ENCODE measurements at regions not wholly inside any gene's neighbourhood (a gene's known extent, or its start where the extent isn't known, plus 50 kb on each side); places are given as distances from the start of the nearest gene placed in this dataset.

DNA sequence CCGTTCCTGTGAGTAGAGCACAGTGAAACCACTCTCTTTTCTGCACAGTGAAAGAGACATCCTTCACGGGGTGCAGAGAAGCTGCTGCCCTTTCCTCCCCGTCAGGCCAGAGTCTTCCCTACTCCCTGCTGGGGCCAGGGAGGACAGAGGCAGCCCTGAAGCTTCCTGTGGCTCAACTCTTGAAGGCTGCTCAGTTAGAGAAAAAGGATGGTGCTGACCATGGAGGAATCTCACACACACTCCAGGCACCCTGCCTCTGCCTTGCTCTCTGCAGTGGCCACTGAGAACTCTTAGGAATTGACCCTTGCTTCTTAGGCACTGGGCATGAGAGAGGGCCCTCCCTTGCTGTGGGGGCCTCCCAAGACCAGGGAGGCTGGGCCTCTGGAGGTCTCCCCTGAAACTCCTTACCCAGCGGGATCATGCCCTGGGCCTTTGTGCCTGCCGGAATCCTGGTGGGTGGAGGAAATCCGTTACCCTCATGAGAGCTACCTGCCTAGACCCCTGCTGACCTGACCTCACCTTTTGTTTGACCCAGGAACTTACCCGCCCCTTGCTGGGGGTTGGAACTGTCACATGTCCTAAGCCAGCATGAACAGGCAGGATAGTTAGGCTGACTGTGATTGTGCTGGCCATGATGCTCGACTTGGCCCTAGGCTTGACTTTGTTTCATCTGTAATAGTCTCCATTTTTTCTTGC, 65.0 kb upstream of the CD93 start:
- H3K36me3 Mint-ChIP-seq = peaks cover 0 to 4% (median 0%) of the 10 kb centered on the region in 5 donors
- H3K4me3 Mint-ChIP-seq = no peak overlapping the region
- intact Hi-C loops (cut with micrococcal nuclease) = loop anchor here in 1 of 2 donors (10.0 kb wide), 1 partner anchor 66 kb away; the partner anchor contains the start of gene CD93
- Histone ChIP-seq H3K27ac (ENCODE audit: low read depth, low read length) (no peak overlapping the region), H3K27me3 (ENCODE audit: control insufficient read depth in 2 of 2, insufficient read depth in 2 of 2, low read length in 2 of 2) (no peaks in the 10 kb centered on the region), H3K4me3 (ENCODE audit: low read length) (no peak overlapping the region), H3K9me3 (ENCODE audit: control insufficient read depth in 2 of 3, low read length in 3 of 3) (no peaks in the 10 kb centered on the region), H3K4me1 (ENCODE audit: control insufficient read depth in 2 of 2, insufficient read depth in 2 of 2, low read length in 2 of 2) (no peaks in the 10 kb centered on the region), H3K36me3 (ENCODE audit: control insufficient read depth in 2 of 3, insufficient read depth in 3 of 3, low read length in 3 of 3) (no peaks in the 10 kb centered on the region)
- H3K4me1 Mint-ChIP-seq = peaks cover 0 to 65% (median 4%) of the 10 kb centered on the region in 7 donors
- ATAC-seq (no peak), DNase-seq (no peak)
- POLR2A ChIA-PET = no interaction called here
- peaks cover 0 to 1% (median 0%) of the 10 kb centered on the region in 11 donors for H3K9me3 Mint-ChIP-seq
- CTCF ChIA-PET = no interaction called here
- peaks cover 0 to 24% (median 0%) of the 10 kb centered on the region in 5 donors for H3K27me3 Mint-ChIP-seq
- H3K27ac Mint-ChIP-seq = no peak overlapping the region

DNA sequence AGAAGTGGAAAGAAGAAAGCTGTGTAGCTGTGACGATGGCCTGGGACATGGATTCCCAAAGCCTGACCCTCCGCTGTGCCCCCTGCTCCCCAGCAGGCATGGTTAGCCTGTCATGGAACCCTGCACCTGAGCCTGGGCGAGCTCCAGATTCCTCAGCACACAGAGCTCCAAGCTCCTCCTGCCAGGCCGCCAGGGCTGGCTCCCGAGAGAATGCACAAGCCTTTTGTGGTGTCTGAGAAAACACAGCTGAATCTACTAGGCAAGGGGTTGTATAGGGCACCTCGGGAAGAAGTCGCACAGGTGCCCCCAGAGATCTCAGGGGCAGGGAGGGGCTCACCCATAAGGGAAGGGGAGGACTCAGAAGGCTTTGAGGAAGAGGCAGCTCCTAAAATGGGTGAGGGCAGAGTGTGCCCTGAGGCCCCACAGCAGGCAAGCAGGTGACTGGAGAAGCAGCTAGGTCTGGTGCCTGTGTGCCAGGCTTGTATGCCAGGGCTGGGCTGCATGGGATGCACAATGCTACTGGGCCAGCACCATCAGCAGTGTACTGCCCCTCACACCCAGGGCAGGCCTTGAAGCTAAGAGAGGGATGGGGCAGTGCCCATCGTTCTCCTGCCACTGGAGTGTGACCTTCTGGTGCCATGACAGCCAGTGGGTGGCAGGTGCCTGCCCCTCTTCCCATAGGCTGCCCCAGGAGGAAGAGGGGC, 64.3 kb upstream of the CD93 start:
- Histone ChIP-seq H3K27me3 (ENCODE audit: control insufficient read depth in 2 of 2, insufficient read depth in 2 of 2, low read length in 2 of 2) (no peaks in the 10 kb centered on the region), H3K9me3 (ENCODE audit: control insufficient read depth in 2 of 3, low read length in 3 of 3) (no peaks in the 10 kb centered on the region), H3K27ac (ENCODE audit: low read depth, low read length) (no peak overlapping the region), H3K4me3 (ENCODE audit: low read length) (no peak overlapping the region), H3K4me1 (ENCODE audit: control insufficient read depth in 2 of 2, insufficient read depth in 2 of 2, low read length in 2 of 2) (no peaks in the 10 kb centered on the region), H3K36me3 (ENCODE audit: control insufficient read depth in 2 of 3, insufficient read depth in 3 of 3, low read length in 3 of 3) (no peaks in the 10 kb centered on the region)
- peaks cover 0 to 1% (median 0%) of the 10 kb centered on the region in 11 donors for H3K9me3 Mint-ChIP-seq
- H3K36me3 Mint-ChIP-seq = peaks cover 0 to 4% (median 0%) of the 10 kb centered on the region in 5 donors
- POLR2A ChIA-PET = no interaction called here
- no peak overlapping the region for H3K4me3 Mint-ChIP-seq
- CTCF ChIA-PET = no interaction called here
- H3K27ac Mint-ChIP-seq = no peak overlapping the region
- H3K27me3 Mint-ChIP-seq = peaks cover 0 to 24% (median 0%) of the 10 kb centered on the region in 5 donors
- intact Hi-C loops (cut with micrococcal nuclease) = loop anchor here in 1 of 2 donors (10.0 kb wide), 1 partner anchor 66 kb away; the partner anchor contains the start of gene CD93
- no peak for ATAC-seq
- H3K4me1 Mint-ChIP-seq = peaks cover 0 to 63% (median 4%) of the 10 kb centered on the region in 7 donors
- DNase-seq = no peak

DNA sequence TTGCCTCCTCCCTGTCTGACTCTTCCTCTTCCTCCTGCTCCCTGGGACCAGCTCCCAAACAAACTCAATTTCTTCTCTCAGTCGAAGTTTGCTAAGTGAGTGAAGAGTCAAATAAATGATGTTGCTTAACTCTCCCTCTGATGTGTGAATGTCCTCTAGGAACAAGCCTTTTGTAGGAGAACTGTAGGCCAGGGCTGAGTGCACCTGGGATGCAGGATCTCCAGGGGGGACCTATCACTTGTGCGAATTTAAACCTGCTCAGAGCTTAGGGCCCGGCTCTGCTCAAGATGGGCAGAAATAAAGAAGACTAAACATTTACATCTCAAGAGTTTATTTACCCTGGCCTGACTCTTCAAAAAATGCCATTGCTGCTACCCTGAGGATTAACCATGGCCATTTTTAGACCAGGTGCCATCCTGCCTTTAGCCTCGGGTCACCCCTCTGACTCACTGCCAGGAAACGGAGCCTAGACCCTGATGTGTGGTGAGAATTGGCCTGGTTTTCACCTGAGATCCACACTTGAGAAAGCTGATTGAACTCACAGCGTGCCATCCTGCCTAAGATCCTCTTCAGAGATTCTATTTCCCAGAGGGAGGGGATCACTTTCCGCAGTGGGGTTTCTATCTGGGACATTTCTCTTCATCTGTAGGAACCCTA, 63.6 kb upstream of the CD93 start:
- Histone ChIP-seq H3K27me3 (ENCODE audit: control insufficient read depth in 2 of 2, insufficient read depth in 2 of 2, low read length in 2 of 2) (no peaks in the 10 kb centered on the region), H3K27ac (ENCODE audit: low read depth, low read length) (no peak overlapping the region), H3K36me3 (ENCODE audit: control insufficient read depth in 2 of 3, insufficient read depth in 3 of 3, low read length in 3 of 3) (no peaks in the 10 kb centered on the region), H3K4me3 (ENCODE audit: low read length) (no peak overlapping the region), H3K4me1 (ENCODE audit: control insufficient read depth in 2 of 2, insufficient read depth in 2 of 2, low read length in 2 of 2) (no peaks in the 10 kb centered on the region), H3K9me3 (ENCODE audit: control insufficient read depth in 2 of 3, low read length in 3 of 3) (no peaks in the 10 kb centered on the region)
- no peak overlapping the region for H3K4me3 Mint-ChIP-seq
- peaks cover 0 to 28% (median 3%) of the 10 kb centered on the region in 5 donors for H3K27me3 Mint-ChIP-seq
- H3K27ac Mint-ChIP-seq = peak overlapping the region in 1 of 9 donors; percentile 15
- H3K36me3 Mint-ChIP-seq = peaks cover 0 to 4% (median 0%) of the 10 kb centered on the region in 5 donors
- DNase-seq (no peak), ATAC-seq (no peak)
- CTCF ChIA-PET = no interaction called here
- intact Hi-C loops (cut with micrococcal nuclease) = loop anchor here in 1 of 2 donors (10.0 kb wide), 1 partner anchor 65 kb away; the partner anchor contains the start of gene CD93
- H3K9me3 Mint-ChIP-seq = peaks cover 0 to 1% (median 0%) of the 10 kb centered on the region in 11 donors
- POLR2A ChIA-PET = no interaction called here
- H3K4me1 Mint-ChIP-seq = peaks cover 0 to 62% (median 0%) of the 10 kb centered on the region in 7 donors

DNA sequence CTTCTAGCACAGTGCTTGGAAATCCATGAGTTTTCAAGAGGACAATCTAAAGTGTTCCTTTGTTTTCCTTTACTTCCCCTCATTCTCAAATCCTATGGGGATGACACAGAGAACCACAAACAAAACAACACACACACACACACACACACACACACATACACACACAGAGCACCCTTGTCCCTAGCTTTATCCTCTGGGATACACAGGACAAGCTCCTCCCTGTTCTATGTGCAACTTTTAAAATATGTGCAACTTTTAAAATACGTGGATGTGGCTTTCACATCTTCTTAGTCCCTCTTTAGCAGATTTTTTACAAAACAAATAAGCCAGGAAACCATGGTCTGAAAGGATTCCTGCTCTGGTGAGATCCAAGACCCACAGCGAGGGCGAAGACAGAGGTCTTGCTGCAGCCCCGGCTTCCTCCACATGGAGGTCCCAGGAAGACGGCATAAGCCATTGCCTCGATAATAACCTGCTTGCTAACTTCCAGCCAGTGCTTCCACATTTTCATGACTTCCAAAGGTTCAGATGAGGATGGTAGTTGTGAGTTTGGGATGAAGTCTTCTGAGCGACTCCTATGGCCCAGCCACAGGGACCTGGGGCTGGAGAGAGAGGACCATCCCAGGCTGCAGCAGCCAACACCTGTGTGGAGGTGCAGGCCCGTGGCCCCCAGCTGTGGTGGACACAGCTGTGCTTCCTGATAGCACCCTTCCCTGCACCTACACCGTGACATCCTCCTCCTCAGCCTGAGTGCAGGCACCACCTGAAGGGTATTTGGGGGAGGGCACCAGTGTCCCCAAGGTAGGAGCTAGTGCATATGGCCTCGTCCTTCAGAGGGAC, 62.8 kb upstream of the CD93 start:
- peaks cover 0 to 62% (median 0%) of the 10 kb centered on the region in 7 donors for H3K4me1 Mint-ChIP-seq
- intact Hi-C loops (cut with micrococcal nuclease) = no loop called here

DNA sequence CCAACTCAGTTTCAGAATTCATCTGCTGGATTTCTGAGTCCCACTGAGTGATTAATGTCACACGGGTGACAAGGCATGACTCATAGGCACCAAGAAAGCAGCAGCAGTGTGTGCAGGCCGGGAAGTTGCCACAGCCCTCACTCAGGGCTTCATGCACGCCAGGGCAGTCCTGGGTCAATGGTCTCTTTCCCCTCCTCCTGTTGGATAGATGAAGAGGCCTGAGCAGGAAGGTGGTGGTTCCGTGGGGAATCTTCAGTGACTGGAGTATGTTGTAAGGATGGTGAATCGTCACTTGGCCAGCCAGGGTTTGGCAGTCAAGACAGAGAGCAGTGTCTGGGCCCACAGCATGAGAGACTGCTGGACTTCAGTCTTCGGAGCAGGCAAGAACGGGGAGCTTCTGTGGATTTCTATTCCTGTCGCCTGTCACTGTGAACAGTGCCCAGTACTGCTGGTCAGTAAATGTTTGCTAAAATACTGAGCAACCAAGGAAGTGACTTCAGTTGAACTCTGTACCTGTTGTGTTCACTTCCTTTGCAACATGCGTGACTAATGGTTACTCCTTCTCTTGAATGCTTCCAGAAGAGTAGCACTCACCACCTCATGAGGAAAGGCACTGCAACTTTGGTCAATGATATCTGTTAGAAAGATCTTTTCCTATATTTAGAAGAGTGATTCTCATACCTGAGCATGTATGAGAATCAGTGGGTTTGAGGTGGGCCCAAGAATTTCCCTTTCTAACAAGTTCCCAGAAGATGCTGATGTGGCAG, 62.0 kb upstream of the CD93 start:
- no peaks in the 10 kb centered on the region for H3K27me3 ChIP-seq (ENCODE audit: control insufficient read depth in 2 of 2, insufficient read depth in 2 of 2, low read length in 2 of 2)
- Mint-ChIP-seq H3K4me1 (peaks cover 0 to 70% (median 2%) of the 10 kb centered on the region in 7 donors), H3K9me3 (peaks cover 0 to 3% (median 0%) of the 10 kb centered on the region in 11 donors), H3K27ac (peak overlapping the region in 1 of 9 donors; percentile 91), H3K36me3 (peaks cover 0 to 4% (median 0%) of the 10 kb centered on the region in 5 donors), H3K27me3 (peaks cover 2 to 26% (median 4%) of the 10 kb centered on the region in 5 donors), H3K4me3 (peak overlapping the region in 1 of 10 donors; percentile 55)
- H3K4me3 ChIP-seq (ENCODE audit: low read length) = no peak overlapping the region
- no peaks in the 10 kb centered on the region for H3K9me3 ChIP-seq (ENCODE audit: control insufficient read depth in 2 of 3, low read length in 3 of 3)
- H3K4me1 ChIP-seq (ENCODE audit: control insufficient read depth in 2 of 2, insufficient read depth in 2 of 2, low read length in 2 of 2) = no peaks in the 10 kb centered on the region
- H3K36me3 ChIP-seq (ENCODE audit: control insufficient read depth in 2 of 3, insufficient read depth in 3 of 3, low read length in 3 of 3) = no peaks in the 10 kb centered on the region
- POLR2A ChIA-PET = no interaction called here
- CTCF ChIA-PET = no interaction called here
- DNase-seq (peak in 1 of 9 donors; percentile 51), ATAC-seq (peak; percentile 70)
- intact Hi-C loops (cut with micrococcal nuclease) = no loop called here
- no peak overlapping the region for H3K27ac ChIP-seq (ENCODE audit: low read depth, low read length)

More for the DNA sequence above, 62.8 kb upstream of the CD93 start:
- Mint-ChIP-seq H3K27me3 (peaks cover 0 to 33% (median 3%) of the 10 kb centered on the region in 5 donors), H3K4me3 (no peak overlapping the region), H3K27ac (peak overlapping the region in 1 of 9 donors; percentile 91), H3K9me3 (peaks cover 0 to 3% (median 0%) of the 10 kb centered on the region in 11 donors), H3K36me3 (peaks cover 0 to 4% (median 0%) of the 10 kb centered on the region in 5 donors)
- ATAC-seq (no peak), DNase-seq (no peak)
- Histone ChIP-seq H3K27ac (ENCODE audit: low read depth, low read length) (no peak overlapping the region), H3K36me3 (ENCODE audit: control insufficient read depth in 2 of 3, insufficient read depth in 3 of 3, low read length in 3 of 3) (no peaks in the 10 kb centered on the region), H3K4me1 (ENCODE audit: control insufficient read depth in 2 of 2, insufficient read depth in 2 of 2, low read length in 2 of 2) (no peaks in the 10 kb centered on the region), H3K9me3 (ENCODE audit: control insufficient read depth in 2 of 3, low read length in 3 of 3) (no peaks in the 10 kb centered on the region), H3K27me3 (ENCODE audit: control insufficient read depth in 2 of 2, insufficient read depth in 2 of 2, low read length in 2 of 2) (no peaks in the 10 kb centered on the region), H3K4me3 (ENCODE audit: low read length) (no peak overlapping the region)
- POLR2A ChIA-PET = no interaction called here
- CTCF ChIA-PET = no interaction called here
